Fibroblast of lung (primary cell): ENCODE measurements at regions not wholly inside any gene's neighbourhood (a gene's known extent, or its start where the extent isn't known, plus 50 kb on each side); places are given as distances from the start of the nearest gene placed in this dataset.
A peak's percentile ranks its signal among the peaks of the same experiment; 100 is the strongest.

Experiments used
- DNase-seq, 2 donors: peaks; one replicate each; pipeline versions ENCODE4 v3.0.0 to v3.0.0-alpha.2; 2010; ENCODE audit warnings: low read depth in 2 of 2
- H2AFZ ChIP-seq: 2 replicates; pipeline ENCODE4 v1.5.1; 2012; ENCODE audit warnings: low read length, control low read depth, inconsistent platforms
- H3K27ac ChIP-seq: 2 replicates; pipeline ENCODE4 v1.5.1; 2011; ENCODE audit warnings: low read length, control low read depth; ENCODE audit not compliant: insufficient read depth
- H3K27me3 ChIP-seq: 2 replicates; pipeline ENCODE4 v1.5.1; 2011; ENCODE audit warnings: mild to moderate bottlenecking, low read length; ENCODE audit not compliant: control insufficient read depth, insufficient read depth
- H3K36me3 ChIP-seq: 2 replicates; pipeline ENCODE4 v1.5.1; 2011; ENCODE audit warnings: low read length; ENCODE audit not compliant: control insufficient read depth, insufficient read depth
- H3K4me1 ChIP-seq: 2 replicates; pipeline ENCODE4 v1.5.1; 2011; ENCODE audit warnings: low read length; ENCODE audit not compliant: control insufficient read depth, insufficient read depth; ENCODE audit errors: extremely low read depth
- H3K4me2 ChIP-seq: 2 replicates; pipeline ENCODE4 v1.5.1; 2011; ENCODE audit warnings: low read length, control low read depth; ENCODE audit not compliant: insufficient read depth; ENCODE audit errors: extremely low read depth
- H3K4me3 ChIP-seq, 4 experiments: fragments of 200-600 bp in 1 of 4; sonication (generic) in 1 of 4; replicated peaks in 1 of 4; 2 replicates each; pipeline ENCODE4 v1.5.1; 2011 to 2016; ENCODE audit warnings: low read length in 4 of 4, low read depth in 3 of 4, mild to moderate bottlenecking in 3 of 4, control low read depth in 2 of 4, inconsistent platforms in 1 of 4, mixed read lengths in 1 of 4; ENCODE audit not compliant: insufficient read depth in 1 of 4; ENCODE audit errors: control extremely low read depth in 1 of 4
- H3K79me2 ChIP-seq: 2 replicates; pipeline ENCODE4 v1.5.1; 2012; ENCODE audit warnings: mild to moderate bottlenecking, low read length, inconsistent platforms; ENCODE audit not compliant: control insufficient read depth, insufficient read depth
- H3K9ac ChIP-seq: 2 replicates; pipeline ENCODE4 v1.5.1; 2011; ENCODE audit warnings: mild to moderate bottlenecking, low read length, control low read depth; ENCODE audit not compliant: insufficient read depth
- H3K9me3 ChIP-seq: 2 replicates; pipeline ENCODE4 v1.5.1; 2012; ENCODE audit warnings: low read depth, low read length; ENCODE audit not compliant: control insufficient read depth, insufficient read depth
- H4K20me1 ChIP-seq: 2 replicates; pipeline ENCODE4 v1.5.1; 2011; ENCODE audit warnings: low read length; ENCODE audit not compliant: control insufficient read depth, insufficient read depth; ENCODE audit errors: extremely low read depth
- EZH2 ChIP-seq: IDR thresholded peaks from 2 replicates; pipeline ENCODE4 v1.5.1; 2012; ENCODE audit warnings: low read length, control low read depth, mild to moderate bottlenecking; ENCODE audit errors: missing control alignments
- TF ChIP-seq, protein P1 (sequence below), 2 donors: IDR thresholded peaks in 1 of 2; conservative IDR thresholded peaks in 1 of 2; 1 replicate in 1 of 2; 2 replicates in 1 of 2; pipeline ENCODE4 v1.5.1; 2011 to 2012; ENCODE audit warnings: low read length in 2 of 2, control low read depth in 1 of 2, inconsistent platforms in 1 of 2, low read depth in 1 of 2, mild to moderate bottlenecking in 1 of 2

DNA sequence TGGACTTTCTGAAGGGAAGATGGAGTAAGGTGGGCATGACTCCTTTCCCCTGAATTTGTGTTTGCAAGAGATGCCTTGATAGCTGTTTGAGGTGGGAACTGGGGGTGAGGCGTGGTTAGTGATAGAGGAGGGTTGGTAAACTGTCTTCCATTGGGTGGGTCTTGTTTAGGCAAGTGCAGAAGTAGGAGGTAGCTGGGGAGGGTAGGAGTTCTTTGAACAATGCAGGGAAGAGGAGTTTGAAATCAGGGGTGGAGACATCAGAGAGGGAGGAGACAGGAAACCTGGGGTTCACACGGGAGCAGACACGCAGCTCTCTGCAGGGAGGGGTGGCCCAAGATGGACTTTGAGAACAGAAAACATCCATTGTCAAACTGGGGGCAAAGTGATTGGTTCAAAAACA, 267.1 kb downstream of the TSN start:
- no peaks in the 10 kb centered on the region for H3K9me3 ChIP-seq
- no peaks in the 10 kb centered on the region for H4K20me1 ChIP-seq
- no peak overlapping the region for H2AFZ ChIP-seq
- no peaks in the 10 kb centered on the region for H3K36me3 ChIP-seq
- no peaks in the 10 kb centered on the region for H3K27me3 ChIP-seq
- H3K4me3 ChIP-seq = no peak overlapping the region
- TF ChIP-seq EZH2 = no peak
- TF ChIP-seq, protein P1, sequence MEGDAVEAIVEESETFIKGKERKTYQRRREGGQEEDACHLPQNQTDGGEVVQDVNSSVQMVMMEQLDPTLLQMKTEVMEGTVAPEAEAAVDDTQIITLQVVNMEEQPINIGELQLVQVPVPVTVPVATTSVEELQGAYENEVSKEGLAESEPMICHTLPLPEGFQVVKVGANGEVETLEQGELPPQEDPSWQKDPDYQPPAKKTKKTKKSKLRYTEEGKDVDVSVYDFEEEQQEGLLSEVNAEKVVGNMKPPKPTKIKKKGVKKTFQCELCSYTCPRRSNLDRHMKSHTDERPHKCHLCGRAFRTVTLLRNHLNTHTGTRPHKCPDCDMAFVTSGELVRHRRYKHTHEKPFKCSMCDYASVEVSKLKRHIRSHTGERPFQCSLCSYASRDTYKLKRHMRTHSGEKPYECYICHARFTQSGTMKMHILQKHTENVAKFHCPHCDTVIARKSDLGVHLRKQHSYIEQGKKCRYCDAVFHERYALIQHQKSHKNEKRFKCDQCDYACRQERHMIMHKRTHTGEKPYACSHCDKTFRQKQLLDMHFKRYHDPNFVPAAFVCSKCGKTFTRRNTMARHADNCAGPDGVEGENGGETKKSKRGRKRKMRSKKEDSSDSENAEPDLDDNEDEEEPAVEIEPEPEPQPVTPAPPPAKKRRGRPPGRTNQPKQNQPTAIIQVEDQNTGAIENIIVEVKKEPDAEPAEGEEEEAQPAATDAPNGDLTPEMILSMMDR (conservative IDR thresholded peaks at IDR 0.05 in 1 of 2, IDR thresholded peaks at IDR 0.05 in 1 of 2; ENCODE audit: low read depth in 1 of 2, low read length in 2 of 2) = no peak
- H3K27ac ChIP-seq = no peak overlapping the region
- DNase-seq = no peak
- H3K9ac ChIP-seq = no peak overlapping the region
- H3K79me2 ChIP-seq = no peaks in the 10 kb centered on the region
- no peak overlapping the region for H3K4me2 ChIP-seq
- peaks cover 1% of the 10 kb centered on the region for H3K4me1 ChIP-seq

DNA sequence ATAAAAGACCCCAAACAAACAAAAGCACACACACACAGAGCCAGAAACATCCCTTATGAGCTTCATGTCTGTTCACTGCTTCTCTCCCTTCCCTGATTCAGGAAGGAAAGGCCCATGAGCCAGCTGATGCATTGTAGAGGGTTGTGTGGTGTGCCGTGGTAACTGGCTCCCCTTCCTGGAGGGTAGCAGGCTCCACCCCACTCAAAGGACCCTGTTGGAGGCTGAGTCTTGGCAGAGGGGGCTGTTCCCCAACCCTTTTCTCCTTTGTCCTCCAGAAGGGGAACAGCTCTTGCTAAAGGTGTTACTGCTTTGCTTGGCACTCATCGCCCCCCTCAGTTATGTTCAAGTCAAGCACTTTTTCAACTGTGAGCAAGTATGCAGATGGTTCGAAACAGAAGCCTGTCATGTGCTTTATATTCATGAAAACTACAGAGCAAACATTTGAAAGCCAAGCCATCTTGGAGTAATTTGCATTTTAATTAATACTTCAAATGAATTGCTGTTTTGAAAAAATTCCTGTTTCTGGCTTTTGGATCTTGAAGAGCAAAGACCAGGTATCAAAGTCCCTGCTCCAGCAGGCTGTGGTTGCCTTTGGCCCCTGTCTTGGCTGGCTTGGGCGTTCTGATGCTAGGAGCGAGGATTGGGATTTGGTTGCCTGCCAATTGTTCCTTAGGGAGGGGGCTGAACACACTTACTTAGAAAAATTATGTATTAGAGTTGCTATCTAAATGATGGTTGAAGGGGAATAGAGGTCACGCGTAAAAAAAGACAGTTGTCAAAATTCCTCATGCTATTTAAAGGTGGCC, 267.8 kb downstream of the TSN start:
- no peaks in the 10 kb centered on the region for H3K36me3 ChIP-seq
- no peak overlapping the region for H3K27ac ChIP-seq
- H3K4me2 ChIP-seq = no peak overlapping the region
- DNase-seq = peak in 1 of 2 donors; percentile 15
- no peaks in the 10 kb centered on the region for H3K79me2 ChIP-seq
- H3K4me3 ChIP-seq = no peak overlapping the region
- H4K20me1 ChIP-seq = no peaks in the 10 kb centered on the region
- H3K27me3 ChIP-seq = no peaks in the 10 kb centered on the region
- no peaks in the 10 kb centered on the region for H3K9me3 ChIP-seq
- TF ChIP-seq, protein P1 (conservative IDR thresholded peaks at IDR 0.05 in 1 of 2, IDR thresholded peaks at IDR 0.05 in 1 of 2; ENCODE audit: low read depth in 1 of 2, low read length in 2 of 2) = no peak
- no peak overlapping the region for H3K9ac ChIP-seq
- H2AFZ ChIP-seq = no peak overlapping the region
- H3K4me1 ChIP-seq = peaks cover 8% of the 10 kb centered on the region

DNA sequence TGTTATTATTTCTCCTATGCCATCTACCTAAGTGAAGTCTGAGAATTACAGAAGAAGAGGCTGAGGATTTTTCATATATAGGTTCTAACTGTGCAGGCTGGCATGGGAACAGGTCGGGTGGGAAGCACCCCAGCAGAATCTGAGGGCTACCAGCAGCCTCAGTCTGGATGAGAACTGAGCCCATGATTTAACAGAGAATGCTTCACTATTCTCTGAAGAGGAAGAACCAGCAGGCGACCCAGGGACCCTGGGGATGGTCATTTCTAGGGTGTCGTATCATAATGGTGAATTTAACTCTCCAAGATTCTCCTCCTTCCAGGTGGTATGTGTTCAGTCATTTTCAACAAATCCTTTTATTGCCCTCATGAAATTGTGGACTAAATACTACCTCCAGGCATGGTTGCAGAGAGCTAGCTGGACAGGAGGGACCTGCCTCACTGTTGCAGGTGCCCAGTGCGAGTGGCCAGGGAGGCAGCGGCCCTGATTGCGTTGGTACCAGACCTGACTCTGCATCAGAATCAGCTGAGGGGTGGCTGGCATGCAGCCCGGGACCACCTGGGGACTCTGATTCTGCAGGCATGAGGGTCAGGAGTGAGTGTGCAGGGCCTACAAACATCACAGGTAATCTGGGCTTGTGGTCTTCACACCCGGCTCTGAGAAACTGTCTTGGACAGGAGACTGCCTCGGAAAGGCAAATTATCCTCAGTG, 272.2 kb downstream of the TSN start:
- Histone ChIP-seq H3K9me3 (no peaks in the 10 kb centered on the region), H4K20me1 (no peaks in the 10 kb centered on the region), H3K36me3 (no peaks in the 10 kb centered on the region), H3K4me3 (no peak overlapping the region), H3K4me2 (no peak overlapping the region), H3K4me1 (peaks cover 13% of the 10 kb centered on the region), H3K27ac (peak overlapping the region; percentile 10), H2AFZ (no peak overlapping the region), H3K9ac (no peak overlapping the region), H3K27me3 (no peaks in the 10 kb centered on the region), H3K79me2 (no peaks in the 10 kb centered on the region)
- no peak for DNase-seq
- TF ChIP-seq, protein P1 (conservative IDR thresholded peaks at IDR 0.05 in 1 of 2, IDR thresholded peaks at IDR 0.05 in 1 of 2; ENCODE audit: low read depth in 1 of 2, low read length in 2 of 2) = no peak
- TF ChIP-seq EZH2 = no peak
